Gastrocnemius medialis (tissue), 4 donors: ENCODE measurements at regions not wholly inside any gene's neighbourhood (a gene's known extent, or its start where the extent isn't known, plus 50 kb on each side); places are given as distances from the start of the nearest gene placed in this dataset.

Experiments used
- ATAC-seq, 2 donors: fragments of 150-250 bp; one replicate each; pipeline ENCODE4 v1.9.1; 2016
- DNase-seq, 2 donors: peaks; one replicate each; pipeline ENCODE4 v3.0.0-alpha.2; 2019
- H3K27ac ChIP-seq, 4 donors: fragments of 200-600 bp; sonication (generic); 1 replicate in 1 of 4; 2 replicates in 3 of 4; pipeline ENCODE4 v1.5.1; 2016 to 2018; ENCODE audit warnings: mild to moderate bottlenecking in 2 of 4, moderate library complexity in 1 of 4
- H3K27me3 ChIP-seq, 3 donors: fragments of 200-600 bp; sonication (generic) in 2 of 3; 1 replicate in 1 of 3; 2 replicates in 2 of 3; pipeline versions ENCODE4 v1.5.1 to v1.6.0; 2016 to 2019; ENCODE audit warnings: mild to moderate bottlenecking in 1 of 3, moderate library complexity in 1 of 3
- H3K36me3 ChIP-seq, 2 donors: fragments of 200-600 bp; sonication (generic) in 1 of 2; one replicate each; pipeline ENCODE4 v1.5.1; 2017 to 2018
- H3K4me1 ChIP-seq, 2 donors: fragments of 200-600 bp; sonication (generic) in 1 of 2; one replicate each; pipeline ENCODE4 v1.5.1; 2016 to 2017; ENCODE audit warnings: mild to moderate bottlenecking in 2 of 2
- H3K4me3 ChIP-seq, 4 donors: fragments of 200-600 bp; sonication (generic) in 3 of 4; 1 replicate in 1 of 4; 2 replicates in 3 of 4; pipeline ENCODE4 v1.5.1; 2016 to 2019; ENCODE audit warnings: mild to moderate bottlenecking in 2 of 4
- H3K9me3 ChIP-seq, 3 donors: fragments of 200-600 bp; sonication (generic) in 2 of 3; 1 replicate in 1 of 3; 2 replicates in 2 of 3; pipeline ENCODE4 v1.5.1; 2016 to 2019
- CTCF ChIP-seq, 5 experiments: fragments of 450-650 bp in 3 of 5; fragments of 200-600 bp in 2 of 5; sonication (generic) in 2 of 5; IDR thresholded peaks in 4 of 5; conservative IDR thresholded peaks in 1 of 5; 1 replicate in 4 of 5; 2 replicates in 1 of 5; pipeline ENCODE4 v1.5.1; 2016 to 2019; ENCODE audit warnings: antibody characterized with exemption in 5 of 5, mild to moderate bottlenecking in 3 of 5, moderate library complexity in 3 of 5
- POLR2A ChIP-seq, 2 donors: fragments of 450-650 bp; IDR thresholded peaks; one replicate each; pipeline ENCODE4 v1.6.1; 2017; ENCODE audit warnings: antibody characterized with exemption in 2 of 2, mild to moderate bottlenecking in 2 of 2, moderate library complexity in 2 of 2
- in situ Hi-C, 4 donors: fragments of 200-750 bp; cut with MboI; loops; one replicate each; pipeline versions ENCODE4 v1.15.0 to v1.8.0; 2017; ENCODE audit warnings: low sequenced_read_pairs in 4 of 4
- intact Hi-C: fragments of 100-400 bp; cut with DNase I; formaldehyde crosslinking; loops from one replicate; pipeline ENCODE4 v1.15.1; 2023; ENCODE audit warnings: low total_unique reads

DNA sequence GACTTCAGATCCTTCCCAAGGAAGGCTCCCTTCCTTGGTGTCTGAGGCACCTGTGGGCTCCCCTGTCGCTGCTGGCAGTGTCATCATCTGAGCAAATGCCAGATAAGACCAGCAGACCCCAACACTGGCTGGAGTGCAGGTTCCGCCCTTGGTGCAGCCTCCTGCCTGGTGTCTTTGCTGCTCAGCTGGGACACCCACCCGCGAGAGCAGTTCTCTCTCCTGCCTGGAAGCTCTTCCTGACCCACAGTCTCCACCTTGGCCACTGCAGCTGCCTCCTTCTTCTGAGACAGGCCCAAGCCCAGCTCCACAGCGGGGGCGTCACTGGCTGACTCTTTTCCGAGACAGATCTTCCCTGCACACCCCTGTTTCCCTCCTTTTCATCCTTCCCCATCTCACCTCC is 395.7 kb upstream of the MAP3K7 start:
- ATAC-seq (no peak), DNase-seq (no peak)
- Histone ChIP-seq H3K27ac (no peak overlapping the region), H3K4me3 (no peak overlapping the region), H3K27me3 (no peaks in the 10 kb centered on the region), H3K4me1 (no peaks in the 10 kb centered on the region), H3K9me3 (no peaks in the 10 kb centered on the region), H3K36me3 (no peaks in the 10 kb centered on the region)
- TF ChIP-seq CTCF (IDR thresholded peaks at IDR 0.05 in 4 of 5, conservative IDR thresholded peaks at IDR 0.05 in 1 of 5) (no peak), POLR2A (IDR thresholded peaks at IDR 0.05) (no peak)
- in situ Hi-C loops (no loop called here), intact Hi-C loops (no loop called here)

DNA sequence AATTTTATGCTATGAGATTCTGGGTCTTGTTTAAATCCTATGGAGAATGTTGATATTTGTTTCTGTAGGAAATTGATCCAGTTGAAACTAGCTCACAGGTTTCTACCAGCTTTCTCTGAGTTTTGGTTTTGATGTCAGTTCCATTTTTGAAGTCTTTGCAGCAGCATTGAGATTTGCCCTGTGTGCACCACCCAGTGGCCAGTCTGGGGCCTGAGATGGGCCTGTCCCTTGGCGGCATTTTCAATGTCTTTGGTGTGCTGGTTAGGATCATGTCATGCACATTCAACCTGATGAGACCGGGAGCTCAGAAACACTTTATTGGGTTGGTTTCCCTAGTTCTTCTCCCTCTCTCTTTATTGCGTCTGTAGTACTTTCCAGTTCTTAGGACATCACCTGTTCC is 395.2 kb upstream of the MAP3K7 start:
- no peaks in the 10 kb centered on the region for H3K9me3 ChIP-seq
- ATAC-seq (no peak), DNase-seq (no peak)
- intact Hi-C loops: no loop called here
- no peaks in the 10 kb centered on the region for H3K27me3 ChIP-seq
- no peaks in the 10 kb centered on the region for H3K4me1 ChIP-seq
- in situ Hi-C loops: no loop called here
- no peak overlapping the region for H3K4me3 ChIP-seq
- TF ChIP-seq CTCF (IDR thresholded peaks at IDR 0.05 in 4 of 5, conservative IDR thresholded peaks at IDR 0.05 in 1 of 5) (no peak), POLR2A (IDR thresholded peaks at IDR 0.05) (no peak)
- no peak overlapping the region for H3K27ac ChIP-seq
- H3K36me3 ChIP-seq: no peaks in the 10 kb centered on the region

GRCh38 chr6:90978046-90978445 is 391.2 kb upstream of the MAP3K7 start:
- Histone ChIP-seq H3K9me3 (no peaks in the 10 kb centered on the region), H3K27me3 (no peaks in the 10 kb centered on the region), H3K27ac (no peak overlapping the region), H3K36me3 (no peaks in the 10 kb centered on the region), H3K4me3 (no peak overlapping the region), H3K4me1 (no peaks in the 10 kb centered on the region)
- intact Hi-C loops (no loop called here), in situ Hi-C loops (no loop called here)
- no peak for DNase-seq
- no peak for TF ChIP-seq CTCF (IDR thresholded peaks at IDR 0.05 in 4 of 5, conservative IDR thresholded peaks at IDR 0.05 in 1 of 5)
- TF ChIP-seq POLR2A (IDR thresholded peaks at IDR 0.05): no peak
- ATAC-seq: no peak

- H3K27me3 ChIP-seq: no peaks in the 10 kb centered on the region
- no peak overlapping the region for H3K27ac ChIP-seq
- no peaks in the 10 kb centered on the region for H3K4me1 ChIP-seq
- ATAC-seq (no peak), DNase-seq (no peak)
- no peaks in the 10 kb centered on the region for H3K9me3 ChIP-seq
- H3K4me3 ChIP-seq: no peak overlapping the region
- no peaks in the 10 kb centered on the region for H3K36me3 ChIP-seq
- intact Hi-C loops (no loop called here), in situ Hi-C loops (no loop called here)
- TF ChIP-seq POLR2A (IDR thresholded peaks at IDR 0.05): no peak
- no peak for TF ChIP-seq CTCF (IDR thresholded peaks at IDR 0.05 in 4 of 5, conservative IDR thresholded peaks at IDR 0.05 in 1 of 5)
These were observed 390.6 kb upstream of the MAP3K7 start for GRCh38 chr6:90977513-90977912.

DNA sequence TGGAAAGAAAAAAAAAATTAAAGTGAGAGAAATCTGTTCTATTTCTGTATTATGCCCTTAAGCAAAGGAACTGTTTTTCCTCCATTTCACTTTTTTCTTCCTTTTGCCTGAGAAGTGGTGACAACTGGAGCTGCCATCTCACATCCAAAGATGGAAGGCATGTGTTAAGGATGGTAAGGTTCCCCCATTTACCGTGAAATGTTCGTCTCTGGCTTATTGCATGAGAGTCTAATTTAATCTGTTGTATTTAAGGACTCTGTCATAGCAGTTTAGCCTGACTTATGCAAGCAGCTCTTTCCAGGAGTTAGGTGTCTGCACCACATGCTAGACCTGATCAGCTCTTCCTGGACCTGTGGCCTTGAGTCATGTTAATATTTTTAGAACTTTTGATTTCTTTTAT is 389.5 kb upstream of the MAP3K7 start:
- Histone ChIP-seq H3K4me3 (no peak overlapping the region), H3K27ac (no peak overlapping the region), H3K36me3 (no peaks in the 10 kb centered on the region), H3K27me3 (no peaks in the 10 kb centered on the region), H3K9me3 (no peaks in the 10 kb centered on the region), H3K4me1 (no peaks in the 10 kb centered on the region)
- no peak for TF ChIP-seq POLR2A (IDR thresholded peaks at IDR 0.05)
- no peak for TF ChIP-seq CTCF (IDR thresholded peaks at IDR 0.05 in 4 of 5, conservative IDR thresholded peaks at IDR 0.05 in 1 of 5)
- intact Hi-C loops (no loop called here), in situ Hi-C loops (no loop called here)
- ATAC-seq (no peak), DNase-seq (no peak)
